Muscle layer of colon (tissue), 2 donors: ENCODE measurements at regions not wholly inside any gene's neighbourhood (a gene's known extent, or its start where the extent isn't known, plus 50 kb on each side); places are given as distances from the start of the nearest gene placed in this dataset.
A peak's percentile ranks its signal among the peaks of the same experiment; 100 is the strongest.

Experiments used
- H3K27ac ChIP-seq: one replicate; pipeline ENCODE4 v1.7.0; 2013; ENCODE audit warnings: low read depth, mild to moderate bottlenecking, low read length, moderate library complexity
- H3K27me3 ChIP-seq, 2 donors: one replicate each; pipeline ENCODE4 v1.7.0; 2013; ENCODE audit warnings: low read length in 2 of 2, mild to moderate bottlenecking in 2 of 2; ENCODE audit not compliant: insufficient read depth in 2 of 2, control insufficient read depth in 1 of 2
- H3K36me3 ChIP-seq: one replicate; pipeline ENCODE4 v1.7.0; 2013; ENCODE audit warnings: mild to moderate bottlenecking, low read length; ENCODE audit not compliant: insufficient read depth
- H3K4me1 ChIP-seq: one replicate; pipeline ENCODE4 v1.7.0; 2013; ENCODE audit warnings: mild to moderate bottlenecking, low read length; ENCODE audit not compliant: insufficient read depth
- H3K4me3 ChIP-seq, 2 donors: one replicate each; pipeline ENCODE4 v1.7.0; 2013; ENCODE audit warnings: low read length in 2 of 2, low read depth in 1 of 2, mild to moderate bottlenecking in 1 of 2, moderate library complexity in 1 of 2
- H3K9ac ChIP-seq: one replicate; pipeline ENCODE4 v1.7.0; 2013; ENCODE audit warnings: low read length
- H3K9me3 ChIP-seq: one replicate; pipeline ENCODE4 v1.7.0; 2013; ENCODE audit warnings: mild to moderate bottlenecking, low read length
- donor health status: abdominal sarcoma.
- donor health status: Adenocarcinoma of cecum.

- no peak overlapping the region for H3K9ac ChIP-seq
- no peak overlapping the region for H3K4me3 ChIP-seq
- no peak overlapping the region for H3K27ac ChIP-seq
Observed at GRCh38 chr12:125922330-125922729, 857.1 kb downstream of the AACS start.

GRCh38 chr12:125936502-125936901 is 871.3 kb downstream of the AACS start:
- H3K27ac ChIP-seq = no peak overlapping the region
- no peak overlapping the region for H3K9ac ChIP-seq
- H3K9me3 ChIP-seq = peaks cover 3% of the 10 kb centered on the region
- H3K27me3 ChIP-seq = no peaks in the 10 kb centered on the region
- no peaks in the 10 kb centered on the region for H3K36me3 ChIP-seq
- H3K4me1 ChIP-seq = no peaks in the 10 kb centered on the region
- no peak overlapping the region for H3K4me3 ChIP-seq

More at GRCh38 chr12:125922330-125922729, 857.1 kb downstream of the AACS start:
- H3K9me3 ChIP-seq = no peaks in the 10 kb centered on the region
- no peaks in the 10 kb centered on the region for H3K36me3 ChIP-seq
- H3K4me1 ChIP-seq = no peaks in the 10 kb centered on the region
- no peaks in the 10 kb centered on the region for H3K27me3 ChIP-seq

- H3K27me3 ChIP-seq = no peaks in the 10 kb centered on the region
- no peaks in the 10 kb centered on the region for H3K4me1 ChIP-seq
- no peak overlapping the region for H3K27ac ChIP-seq
- H3K9me3 ChIP-seq = no peaks in the 10 kb centered on the region
- no peak overlapping the region for H3K4me3 ChIP-seq
- H3K9ac ChIP-seq = no peak overlapping the region
- H3K36me3 ChIP-seq = no peaks in the 10 kb centered on the region
Observed at GRCh38 chr12:125944446-125944845, 879.2 kb downstream of the AACS start.

GRCh38 chr12:125949471-125949870 is 884.2 kb downstream of the AACS start:
- no peaks in the 10 kb centered on the region for H3K36me3 ChIP-seq
- no peaks in the 10 kb centered on the region for H3K4me1 ChIP-seq
- H3K9me3 ChIP-seq = no peaks in the 10 kb centered on the region
- no peaks in the 10 kb centered on the region for H3K27me3 ChIP-seq
- H3K9ac ChIP-seq = no peak overlapping the region
- no peak overlapping the region for H3K27ac ChIP-seq
- no peak overlapping the region for H3K4me3 ChIP-seq

- no peaks in the 10 kb centered on the region for H3K36me3 ChIP-seq
- H3K27ac ChIP-seq = no peak overlapping the region
- H3K9me3 ChIP-seq = no peaks in the 10 kb centered on the region
- no peaks in the 10 kb centered on the region for H3K4me1 ChIP-seq
- H3K9ac ChIP-seq = no peak overlapping the region
- H3K27me3 ChIP-seq = no peaks in the 10 kb centered on the region
- no peak overlapping the region for H3K4me3 ChIP-seq
Observed at GRCh38 chr12:125954362-125954761, 889.1 kb downstream of the AACS start.

- Histone ChIP-seq H3K4me1 (no peaks in the 10 kb centered on the region), H3K4me3 (no peak overlapping the region), H3K36me3 (no peaks in the 10 kb centered on the region), H3K9ac (no peak overlapping the region), H3K27me3 (no peaks in the 10 kb centered on the region), H3K9me3 (no peaks in the 10 kb centered on the region), H3K27ac (no peak overlapping the region)
Observed at GRCh38 chr12:125956186-125956585, 891.0 kb downstream of the AACS start.

GRCh38 chr12:125966641-125967040 is 901.4 kb downstream of the AACS start:
- Histone ChIP-seq H3K27me3 (no peaks in the 10 kb centered on the region), H3K4me1 (no peaks in the 10 kb centered on the region), H3K9ac (no peak overlapping the region), H3K4me3 (no peak overlapping the region), H3K27ac (no peak overlapping the region), H3K36me3 (no peaks in the 10 kb centered on the region), H3K9me3 (no peaks in the 10 kb centered on the region)

- Histone ChIP-seq H3K9ac (no peak overlapping the region), H3K4me1 (no peaks in the 10 kb centered on the region), H3K36me3 (no peaks in the 10 kb centered on the region), H3K27ac (no peak overlapping the region), H3K27me3 (no peaks in the 10 kb centered on the region), H3K9me3 (no peaks in the 10 kb centered on the region), H3K4me3 (no peak overlapping the region)
Observed at GRCh38 chr12:125968413-125968812, 903.2 kb downstream of the AACS start.

GRCh38 chr12:125971981-125972380 is 906.7 kb downstream of the AACS start:
- Histone ChIP-seq H3K27ac (no peak overlapping the region), H3K36me3 (no peaks in the 10 kb centered on the region), H3K9ac (no peak overlapping the region), H3K9me3 (no peaks in the 10 kb centered on the region), H3K27me3 (no peaks in the 10 kb centered on the region), H3K4me1 (no peaks in the 10 kb centered on the region), H3K4me3 (no peak overlapping the region)

GRCh38 chr12:125978286-125978685 is 913.1 kb downstream of the AACS start:
- Histone ChIP-seq H3K4me3 (no peak overlapping the region), H3K4me1 (no peaks in the 10 kb centered on the region), H3K27ac (no peak overlapping the region), H3K9me3 (no peaks in the 10 kb centered on the region), H3K9ac (no peak overlapping the region), H3K36me3 (no peaks in the 10 kb centered on the region), H3K27me3 (peaks cover 0 to 2% of the 10 kb centered on the region in 2 donors)

- no peaks in the 10 kb centered on the region for H3K36me3 ChIP-seq
- H3K27ac ChIP-seq = peak overlapping the region; percentile 24
- no peak overlapping the region for H3K9ac ChIP-seq
- H3K4me3 ChIP-seq = no peak overlapping the region
- H3K27me3 ChIP-seq = peaks cover 0 to 6% of the 10 kb centered on the region in 2 donors
- H3K9me3 ChIP-seq = no peaks in the 10 kb centered on the region
- H3K4me1 ChIP-seq = no peaks in the 10 kb centered on the region
Observed at GRCh38 chr12:125981610-125982253, 916.5 kb downstream of the AACS start.

GRCh38 chr12:125983094-125983783 is 918.0 kb downstream of the AACS start:
- peak overlapping the region; percentile 91 for H3K27ac ChIP-seq

More at GRCh38 chr12:125983094-125983783, 918.0 kb downstream of the AACS start:
- Histone ChIP-seq H3K36me3 (no peaks in the 10 kb centered on the region), H3K4me3 (peak overlapping the region; percentile 81 to 82), H3K9me3 (no peaks in the 10 kb centered on the region), H3K9ac (peak overlapping the region; percentile 44), H3K27me3 (peaks cover 0 to 6% of the 10 kb centered on the region in 2 donors), H3K4me1 (no peaks in the 10 kb centered on the region)
